ENCODE measurements at regions not wholly inside any gene's neighbourhood (a gene's known extent, or its start where the extent isn't known, plus 50 kb on each side); places are given as distances from the start of the nearest gene placed in this dataset.

DNA sequence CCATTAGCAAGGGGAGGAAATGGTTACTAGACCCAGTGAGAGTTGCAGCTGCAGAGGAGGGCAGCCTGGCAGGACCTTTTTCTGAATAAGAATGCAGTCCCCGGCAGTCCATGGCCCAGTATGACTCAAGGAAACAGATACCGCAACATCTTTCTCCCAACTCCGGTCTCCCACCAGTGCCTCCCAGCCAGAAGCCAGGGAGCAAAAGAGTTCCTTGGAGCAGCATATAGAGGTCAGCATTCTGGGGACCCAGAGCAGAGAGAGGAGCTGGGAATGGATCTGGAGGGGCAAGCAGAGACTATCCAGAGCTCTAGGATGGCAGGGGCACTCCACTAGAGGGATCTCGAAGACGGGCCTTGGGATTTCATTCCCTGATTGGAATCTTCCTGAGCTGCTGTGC lies 339.2 kb upstream of the AADAT start:
- H3K4me3 ChIP-seq (ENCODE audit: control insufficient read depth, low read depth, low read length) = no peak overlapping the region
- DNase-seq (ENCODE audit: low read depth) = no peak

DNA sequence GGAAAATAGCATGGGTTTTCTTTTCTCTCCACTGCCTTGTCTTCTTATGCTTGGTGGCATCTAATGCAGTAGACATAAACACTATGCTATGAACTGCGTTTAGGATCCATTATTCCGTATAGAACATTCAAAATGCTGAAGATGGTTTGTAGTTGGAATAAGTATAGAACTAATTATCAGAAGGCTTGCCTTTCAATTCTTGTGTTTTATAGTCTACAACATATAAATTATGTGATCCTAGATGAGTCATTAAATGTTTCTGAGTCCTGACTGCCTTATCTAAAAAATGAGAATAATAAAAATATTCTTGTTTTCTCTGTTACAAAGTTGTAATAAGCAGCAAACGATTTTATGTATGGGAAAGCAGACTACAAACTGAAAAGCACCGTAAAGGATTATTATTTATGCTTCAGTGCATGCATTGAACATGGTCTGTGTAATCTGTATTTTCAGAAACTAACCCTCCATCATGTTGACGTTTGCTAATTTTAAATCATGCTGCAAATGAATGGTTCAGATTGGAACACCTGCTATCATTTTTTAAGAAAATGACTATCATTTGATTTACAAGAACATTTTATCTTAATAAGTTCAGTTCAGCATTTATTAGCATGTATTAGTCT lies 335.9 kb upstream of the AADAT start:
- TF ChIP-seq, protein P1, sequence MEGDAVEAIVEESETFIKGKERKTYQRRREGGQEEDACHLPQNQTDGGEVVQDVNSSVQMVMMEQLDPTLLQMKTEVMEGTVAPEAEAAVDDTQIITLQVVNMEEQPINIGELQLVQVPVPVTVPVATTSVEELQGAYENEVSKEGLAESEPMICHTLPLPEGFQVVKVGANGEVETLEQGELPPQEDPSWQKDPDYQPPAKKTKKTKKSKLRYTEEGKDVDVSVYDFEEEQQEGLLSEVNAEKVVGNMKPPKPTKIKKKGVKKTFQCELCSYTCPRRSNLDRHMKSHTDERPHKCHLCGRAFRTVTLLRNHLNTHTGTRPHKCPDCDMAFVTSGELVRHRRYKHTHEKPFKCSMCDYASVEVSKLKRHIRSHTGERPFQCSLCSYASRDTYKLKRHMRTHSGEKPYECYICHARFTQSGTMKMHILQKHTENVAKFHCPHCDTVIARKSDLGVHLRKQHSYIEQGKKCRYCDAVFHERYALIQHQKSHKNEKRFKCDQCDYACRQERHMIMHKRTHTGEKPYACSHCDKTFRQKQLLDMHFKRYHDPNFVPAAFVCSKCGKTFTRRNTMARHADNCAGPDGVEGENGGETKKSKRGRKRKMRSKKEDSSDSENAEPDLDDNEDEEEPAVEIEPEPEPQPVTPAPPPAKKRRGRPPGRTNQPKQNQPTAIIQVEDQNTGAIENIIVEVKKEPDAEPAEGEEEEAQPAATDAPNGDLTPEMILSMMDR (conservative IDR thresholded peaks at IDR 0.05; ENCODE audit: control insufficient read depth, insufficient read depth, low read depth, low read length) = no peak
- H3K4me3 ChIP-seq (ENCODE audit: control insufficient read depth, low read depth, low read length) = no peak overlapping the region
- DNase-seq (ENCODE audit: low read depth) = no peak

More for the DNA sequence above, 339.2 kb upstream of the AADAT start:
- TF ChIP-seq, protein P1 (conservative IDR thresholded peaks at IDR 0.05; ENCODE audit: control insufficient read depth, insufficient read depth, low read depth, low read length) = no peak

DNA sequence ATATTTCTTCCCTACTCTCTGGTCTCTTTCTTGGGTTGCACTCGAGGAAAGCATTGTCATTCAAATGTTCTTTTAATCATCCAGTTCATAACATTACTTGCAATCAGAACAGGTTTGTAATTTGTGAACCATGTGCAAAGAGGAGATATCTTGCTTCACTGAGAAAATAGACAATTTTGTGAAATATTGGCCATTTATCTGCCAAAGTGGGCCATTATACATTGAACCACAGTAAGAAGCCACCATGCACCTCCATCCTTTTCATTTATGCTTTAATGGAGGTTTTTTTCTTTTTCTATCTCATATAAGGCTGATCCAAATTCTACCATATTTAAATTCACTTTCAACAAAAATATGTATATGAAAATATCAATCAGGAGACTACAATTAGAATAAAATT lies 335.3 kb upstream of the AADAT start:
- DNase-seq (ENCODE audit: low read depth) = no peak
- no peak overlapping the region for H3K4me3 ChIP-seq (ENCODE audit: control insufficient read depth, low read depth, low read length)
- TF ChIP-seq, protein P1 (conservative IDR thresholded peaks at IDR 0.05; ENCODE audit: control insufficient read depth, insufficient read depth, low read depth, low read length) = no peak

DNA sequence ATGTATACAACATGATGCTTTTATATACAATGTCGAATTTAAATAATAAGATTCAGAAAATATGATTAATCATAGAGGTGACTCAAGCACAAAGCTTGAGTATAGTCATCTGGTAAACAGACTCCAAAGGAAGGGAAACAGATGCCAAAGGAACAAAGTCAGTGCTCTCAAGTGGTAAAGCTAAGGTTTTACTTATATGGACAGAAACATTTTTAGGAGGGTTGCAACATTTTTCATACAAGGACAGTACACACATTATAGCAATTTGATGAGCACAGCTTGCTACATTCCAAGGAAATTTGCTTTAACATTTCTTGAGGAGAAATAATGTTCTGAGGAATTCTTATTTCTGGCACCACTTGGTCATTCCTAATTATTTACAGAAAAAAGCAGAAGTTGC lies 333.4 kb upstream of the AADAT start:
- TF ChIP-seq, protein P1 (conservative IDR thresholded peaks at IDR 0.05; ENCODE audit: control insufficient read depth, insufficient read depth, low read depth, low read length) = no peak
- H3K4me3 ChIP-seq (ENCODE audit: control insufficient read depth, low read depth, low read length) = no peak overlapping the region
- peak; percentile 96 for DNase-seq (ENCODE audit: low read depth)

DNA sequence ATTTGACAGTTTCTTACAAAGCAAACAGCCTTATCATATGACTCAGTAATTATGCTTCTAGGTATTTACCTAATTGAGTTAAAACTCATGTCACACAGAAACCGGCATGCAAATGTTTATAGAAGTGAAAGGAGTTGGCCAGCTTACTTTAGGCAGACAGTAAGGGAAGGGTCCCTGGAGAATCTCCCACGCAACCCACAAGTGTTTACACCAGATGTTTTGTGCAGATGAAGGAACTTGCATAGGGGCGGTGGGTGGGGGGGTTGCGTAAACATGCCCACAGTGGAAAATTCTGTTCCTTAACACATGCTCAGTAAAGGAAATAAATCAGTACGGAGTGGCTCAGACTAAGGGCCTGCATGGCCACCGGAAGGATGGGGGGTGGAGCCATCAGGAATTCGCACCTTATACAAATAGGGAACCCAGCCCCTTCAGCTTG lies 330.5 kb upstream of the AADAT start:
- H3K4me3 ChIP-seq (ENCODE audit: control insufficient read depth, low read depth, low read length) = no peak overlapping the region
- TF ChIP-seq, protein P1 (conservative IDR thresholded peaks at IDR 0.05; ENCODE audit: control insufficient read depth, insufficient read depth, low read depth, low read length) = no peak
- peak; percentile 91 for DNase-seq (ENCODE audit: low read depth)

DNA sequence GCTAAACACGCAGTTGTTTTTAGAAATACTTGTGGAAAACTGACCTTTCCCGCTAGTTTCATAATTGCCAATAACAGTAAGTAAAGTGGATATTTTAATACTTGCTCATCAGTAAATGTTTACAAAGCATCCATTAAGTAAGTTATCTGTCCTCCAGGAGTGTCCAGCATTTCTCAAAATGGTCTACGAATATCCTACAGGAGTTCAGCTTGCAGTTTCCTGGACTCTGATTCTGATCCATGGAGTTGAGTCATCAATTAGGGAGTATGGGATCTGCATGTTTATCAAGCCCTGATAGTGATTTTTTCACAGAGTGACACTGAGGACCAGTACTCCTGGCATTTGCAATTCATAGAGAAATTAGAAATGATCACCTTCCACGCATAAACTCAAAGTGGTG lies 325.2 kb upstream of the AADAT start:
- TF ChIP-seq, protein P1 (conservative IDR thresholded peaks at IDR 0.05; ENCODE audit: control insufficient read depth, insufficient read depth, low read depth, low read length) = no peak
- no peak overlapping the region for H3K4me3 ChIP-seq (ENCODE audit: control insufficient read depth, low read depth, low read length)
- peak; percentile 58 for DNase-seq (ENCODE audit: low read depth)

DNA sequence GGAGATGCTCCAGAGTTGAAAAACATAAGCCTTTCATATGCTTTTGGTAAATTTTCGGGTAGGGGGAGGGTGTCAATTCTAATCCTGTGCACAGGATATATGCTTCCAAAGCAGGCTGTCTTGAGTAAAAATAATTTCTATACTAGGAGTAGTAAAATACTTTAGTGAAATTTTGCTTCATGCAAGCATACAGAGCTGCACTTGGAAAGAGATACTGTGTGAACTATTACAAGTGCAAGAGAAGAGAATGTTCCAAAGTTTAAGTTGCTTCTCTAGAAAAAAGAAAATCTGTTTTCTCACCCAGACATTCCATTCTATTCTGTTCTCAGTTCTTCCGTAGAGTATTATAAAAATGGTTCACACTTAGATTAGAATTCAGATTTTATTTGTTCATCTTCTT lies 324.6 kb upstream of the AADAT start:
- TF ChIP-seq, protein P1 (conservative IDR thresholded peaks at IDR 0.05; ENCODE audit: control insufficient read depth, insufficient read depth, low read depth, low read length) = no peak
- DNase-seq (ENCODE audit: low read depth) = no peak
- H3K4me3 ChIP-seq (ENCODE audit: control insufficient read depth, low read depth, low read length) = no peak overlapping the region
